VCaP (cell line): ENCODE measurements at regions not wholly inside any gene's neighbourhood (a gene's known extent, or its start where the extent isn't known, plus 50 kb on each side); places are given as distances from the start of the nearest gene placed in this dataset.
"Not testable (repeated sequence)": the region's sequence is repeated elsewhere in the genome, so short reads cannot be mapped to it uniquely, and the experiment has no call there.

ENCODE experiments used
- H3K27ac ChIP-seq: fragments of 450-650 bp; 2 replicates; pipeline ENCODE4 v1.5.1; 2017
- CTCF ChIP-seq: fragments of 450-650 bp; conservative IDR thresholded peaks from 2 replicates; pipeline ENCODE4 v1.5.1; 2017; ENCODE audit warnings: mild to moderate bottlenecking, moderate library complexity

GRCh38 chr4:29336861-29337260, 1383.3 kb upstream of the PCDH7 start:
- H3K27ac ChIP-seq: no peak overlapping the region
- no peak for TF ChIP-seq CTCF

- no peak overlapping the region for H3K27ac ChIP-seq
- TF ChIP-seq CTCF: no peak
Observed at GRCh38 chr4:29372971-29373370, 1347.2 kb upstream of the PCDH7 start.

GRCh38 chr4:29375716-29376115, 1344.5 kb upstream of the PCDH7 start:
- no peak for TF ChIP-seq CTCF
- H3K27ac ChIP-seq: no peak overlapping the region

GRCh38 chr4:29378237-29378636, 1341.9 kb upstream of the PCDH7 start:
- H3K27ac ChIP-seq: not testable (repeated sequence)

- H3K27ac ChIP-seq: no peak overlapping the region
- no peak for TF ChIP-seq CTCF
Observed at GRCh38 chr4:29390921-29391320, 1329.2 kb upstream of the PCDH7 start.

- no peak overlapping the region for H3K27ac ChIP-seq
- no peak for TF ChIP-seq CTCF
Observed at GRCh38 chr4:29405116-29405515, 1315.1 kb upstream of the PCDH7 start.

GRCh38 chr4:29415771-29416170, 1304.4 kb upstream of the PCDH7 start:
- no peak overlapping the region for H3K27ac ChIP-seq
- no peak for TF ChIP-seq CTCF

GRCh38 chr4:29423836-29424721, 1296.1 kb upstream of the PCDH7 start:
- TF ChIP-seq CTCF: no peak
- no peak overlapping the region for H3K27ac ChIP-seq
